ENCODE measurements at regions not wholly inside any gene's neighbourhood (a gene's known extent, or its start where the extent isn't known, plus 50 kb on each side); places are given as distances from the start of the nearest gene placed in this dataset.

- Histone ChIP-seq H3K79me2 (replicated peaks; ENCODE audit: insufficient read depth, low read length) (no peaks in the 10 kb centered on the region), H2AFZ (ENCODE audit: low read depth, low read length) (no peak overlapping the region), H3K36me3 (ENCODE audit: insufficient read depth, low read length) (no peaks in the 10 kb centered on the region), H3K9me3 (ENCODE audit: low read length) (no peaks in the 10 kb centered on the region), H3F3A (ENCODE audit: insufficient read depth, low read length, poor library complexity, severe bottlenecking) (no peaks in the 10 kb centered on the region), H4K20me1 (ENCODE audit: insufficient read depth) (no peaks in the 10 kb centered on the region), H3K4me3 (ENCODE audit: low read length) (no peak overlapping the region), H3K9me2 (ENCODE audit: insufficient read depth, low read length) (no peaks in the 10 kb centered on the region), H3K27me3 (ENCODE audit: insufficient read depth, low read depth, low read length) (no peaks in the 10 kb centered on the region), H3K4me2 (ENCODE audit: low read length) (no peak overlapping the region), H3K9ac (ENCODE audit: low read length) (no peak overlapping the region), H3K27ac (ENCODE audit: low read length) (no peak overlapping the region)
- TF ChIP-seq EP300 (conservative IDR thresholded peaks at IDR 0.05; ENCODE audit: poor library complexity, severe bottlenecking) (no peak), SMC3 (conservative IDR thresholded peaks at IDR 0.05; ENCODE audit: poor library complexity) (no peak), RAD21 (conservative IDR thresholded peaks at IDR 0.05) (no peak), POLR2AphosphoS5 (IDR thresholded peaks at IDR 0.05) (no peak), TAF1 (IDR thresholded peaks at IDR 0.05; ENCODE audit: low read depth) (no peak), MXI1 (conservative IDR thresholded peaks at IDR 0.05; ENCODE audit: poor library complexity, severe bottlenecking) (no peak), REST (IDR thresholded peaks at IDR 0.05; ENCODE audit: borderline replicate concordance) (no peak), EZH2 (IDR thresholded peaks at IDR 0.05; ENCODE audit: borderline replicate concordance, insufficient read depth, low read length, poor library complexity, severe bottlenecking) (no peak), CTCF (IDR thresholded peaks at IDR 0.05; ENCODE audit: poor library complexity, severe bottlenecking) (no peak)
These were observed 604.1 kb upstream of the JAG1 start for GRCh38 chr20:11277858-11278257.

DNA sequence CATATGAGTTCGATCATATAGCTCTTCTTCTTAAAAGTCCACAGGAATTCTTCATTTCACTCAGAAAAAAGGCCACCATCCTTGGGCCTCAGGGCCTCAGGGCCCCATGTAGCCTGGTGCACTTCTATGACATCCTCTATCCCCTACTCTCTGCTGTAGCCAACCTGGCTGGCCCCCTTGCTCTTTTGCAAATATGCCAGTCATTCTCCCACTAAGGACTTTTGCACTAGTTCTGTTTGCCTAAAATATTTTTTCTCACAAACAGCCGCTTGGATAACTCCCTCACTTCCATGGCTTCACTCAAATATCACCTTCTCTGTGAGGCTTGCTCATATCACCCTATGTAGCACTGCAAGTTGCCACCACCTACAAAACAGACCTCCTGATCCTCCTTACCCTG lies 604.7 kb upstream of the JAG1 start:
- Histone ChIP-seq H3K4me3 (ENCODE audit: low read length) (no peak overlapping the region), H3K79me2 (replicated peaks; ENCODE audit: insufficient read depth, low read length) (no peaks in the 10 kb centered on the region), H3K27me3 (ENCODE audit: insufficient read depth, low read depth, low read length) (no peaks in the 10 kb centered on the region), H3K9ac (ENCODE audit: low read length) (no peak overlapping the region), H3F3A (ENCODE audit: insufficient read depth, low read length, poor library complexity, severe bottlenecking) (no peaks in the 10 kb centered on the region), H4K20me1 (ENCODE audit: insufficient read depth) (no peaks in the 10 kb centered on the region), H3K4me2 (ENCODE audit: low read length) (no peak overlapping the region), H3K36me3 (ENCODE audit: insufficient read depth, low read length) (no peaks in the 10 kb centered on the region), H2AFZ (ENCODE audit: low read depth, low read length) (no peak overlapping the region), H3K9me3 (ENCODE audit: low read length) (no peaks in the 10 kb centered on the region), H3K9me2 (ENCODE audit: insufficient read depth, low read length) (no peaks in the 10 kb centered on the region), H3K27ac (ENCODE audit: low read length) (no peak overlapping the region)
- TF ChIP-seq EP300 (conservative IDR thresholded peaks at IDR 0.05; ENCODE audit: poor library complexity, severe bottlenecking) (no peak), SMC3 (conservative IDR thresholded peaks at IDR 0.05; ENCODE audit: poor library complexity) (no peak), EZH2 (IDR thresholded peaks at IDR 0.05; ENCODE audit: borderline replicate concordance, insufficient read depth, low read length, poor library complexity, severe bottlenecking) (no peak), CTCF (IDR thresholded peaks at IDR 0.05; ENCODE audit: poor library complexity, severe bottlenecking) (no peak), POLR2AphosphoS5 (IDR thresholded peaks at IDR 0.05) (no peak), REST (IDR thresholded peaks at IDR 0.05; ENCODE audit: borderline replicate concordance) (no peak), MXI1 (conservative IDR thresholded peaks at IDR 0.05; ENCODE audit: poor library complexity, severe bottlenecking) (no peak), TAF1 (IDR thresholded peaks at IDR 0.05; ENCODE audit: low read depth) (no peak), RAD21 (conservative IDR thresholded peaks at IDR 0.05) (no peak)

All from neural cell (in vitro differentiated cells).